ENCODE measurements at regions not wholly inside any gene's neighbourhood (a gene's known extent, or its start where the extent isn't known, plus 50 kb on each side); places are given as distances from the start of the nearest gene placed in this dataset.
"Not testable (repeated sequence)": the region's sequence is repeated elsewhere in the genome, so short reads cannot be mapped to it uniquely, and the experiment has no call there.

DNA sequence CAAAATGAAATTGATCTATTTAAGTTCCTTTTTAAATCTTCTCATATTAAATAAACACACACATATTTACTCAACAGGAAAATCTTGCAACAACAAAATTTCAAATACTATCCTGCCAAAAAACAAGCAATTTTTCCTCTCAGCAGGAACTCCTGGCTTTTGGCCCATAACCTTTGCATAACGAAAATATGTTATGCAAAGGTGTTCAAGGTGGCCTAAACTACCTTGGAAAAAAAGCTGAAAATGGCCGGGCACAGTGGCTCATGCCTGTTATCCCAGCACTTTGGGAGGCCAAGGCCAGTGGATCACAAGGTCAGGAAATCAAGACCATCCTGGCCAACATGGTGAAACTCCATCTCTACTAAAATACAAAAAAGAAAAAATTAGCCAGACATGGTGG is 424.3 kb upstream of the ZNF337 start:
- DNase-seq (ENCODE audit: low read depth), result not testable (repeated sequence)

- not testable (repeated sequence) for DNase-seq (ENCODE audit: low read depth)
Observed at GRCh38 chr20:26094498-26094897, 397.8 kb upstream of the ZNF337 start.

DNA sequence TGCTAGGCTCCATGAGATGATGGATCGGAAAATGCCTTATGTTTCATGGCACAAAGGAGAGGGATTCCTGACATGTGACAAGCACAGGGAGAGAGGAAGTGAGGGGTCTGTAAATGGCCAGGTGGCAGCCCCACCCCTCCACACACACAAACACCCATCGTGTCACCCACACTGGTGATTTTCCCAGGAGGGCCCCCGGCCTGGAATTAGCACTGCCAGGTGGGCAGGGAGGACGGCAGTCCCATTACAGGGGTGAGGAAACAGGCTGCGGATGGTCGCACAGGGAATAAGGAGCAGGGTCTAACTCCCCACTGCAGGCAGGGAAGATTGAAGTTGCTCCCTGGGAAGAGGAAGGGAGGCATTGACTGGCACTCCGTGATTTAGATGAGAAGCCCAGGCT is 395.3 kb upstream of the ZNF337 start:
- not testable (repeated sequence) for DNase-seq (ENCODE audit: low read depth)

DNA sequence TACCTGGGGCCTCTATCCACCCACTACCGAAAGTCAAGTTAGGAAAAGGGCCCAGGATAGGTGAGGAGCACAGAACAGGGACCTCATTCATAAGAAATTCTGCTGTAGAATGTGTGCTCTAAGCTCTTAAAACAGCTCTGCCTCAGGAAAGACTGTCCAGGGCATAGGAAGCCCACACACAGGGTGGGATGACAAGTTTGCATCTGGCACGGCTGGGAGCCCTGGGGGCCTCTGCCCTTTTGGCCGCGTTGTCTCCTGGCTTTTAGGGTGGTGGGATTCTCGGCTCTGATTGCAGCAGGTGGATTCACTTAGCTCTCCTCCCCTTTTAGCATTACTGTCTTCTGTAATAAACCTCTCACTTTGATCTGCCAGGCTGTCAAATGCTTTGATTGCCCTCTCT is 389.5 kb upstream of the ZNF337 start:
- not testable (repeated sequence) for DNase-seq (ENCODE audit: low read depth)

DNA sequence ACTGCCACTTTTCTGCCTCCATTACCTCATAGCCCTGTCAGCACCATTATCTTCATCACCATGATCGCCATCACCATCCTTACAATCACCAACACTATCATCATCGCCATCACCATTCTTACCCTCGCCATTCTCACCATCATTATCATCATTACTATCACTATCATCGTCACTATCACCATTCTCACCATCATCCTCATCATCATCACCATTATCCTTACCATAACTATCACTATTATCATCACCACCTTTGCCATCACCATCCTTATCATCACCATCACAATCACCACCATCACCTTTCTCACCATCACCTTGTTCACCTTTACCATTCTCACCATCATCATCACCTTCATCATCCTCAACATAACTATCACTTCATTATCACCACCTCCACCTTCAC is 377.3 kb upstream of the ZNF337 start:
- not testable (repeated sequence) for DNase-seq (ENCODE audit: low read depth)

- not testable (repeated sequence) for DNase-seq (ENCODE audit: low read depth)
Observed at GRCh38 chr20:26059324-26059723, 362.7 kb upstream of the ZNF337 start.

- DNase-seq (ENCODE audit: low read depth), result not testable (repeated sequence)
Observed at GRCh38 chr20:26058446-26058845, 361.8 kb upstream of the ZNF337 start.

GRCh38 chr20:26057135-26057752 is 360.6 kb upstream of the ZNF337 start:
- DNase-seq (ENCODE audit: low read depth), result not testable (repeated sequence)

- not testable (repeated sequence) for DNase-seq (ENCODE audit: low read depth)
Observed at GRCh38 chr20:26025792-26026191, 329.1 kb upstream of the ZNF337 start.

- not testable (repeated sequence) for DNase-seq (ENCODE audit: low read depth)
Observed at GRCh38 chr20:26010942-26011276, 314.3 kb upstream of the ZNF337 start.

- DNase-seq (ENCODE audit: low read depth), result not testable (repeated sequence)
Observed at GRCh38 chr20:26010224-26010941, 313.7 kb upstream of the ZNF337 start.

GRCh38 chr20:26009402-26010223 is 313.0 kb upstream of the ZNF337 start:
- DNase-seq (ENCODE audit: low read depth), result peak; percentile 33

- not testable (repeated sequence) for DNase-seq (ENCODE audit: low read depth)
Observed at GRCh38 chr20:26008026-26008425, 311.4 kb upstream of the ZNF337 start.

DNA sequence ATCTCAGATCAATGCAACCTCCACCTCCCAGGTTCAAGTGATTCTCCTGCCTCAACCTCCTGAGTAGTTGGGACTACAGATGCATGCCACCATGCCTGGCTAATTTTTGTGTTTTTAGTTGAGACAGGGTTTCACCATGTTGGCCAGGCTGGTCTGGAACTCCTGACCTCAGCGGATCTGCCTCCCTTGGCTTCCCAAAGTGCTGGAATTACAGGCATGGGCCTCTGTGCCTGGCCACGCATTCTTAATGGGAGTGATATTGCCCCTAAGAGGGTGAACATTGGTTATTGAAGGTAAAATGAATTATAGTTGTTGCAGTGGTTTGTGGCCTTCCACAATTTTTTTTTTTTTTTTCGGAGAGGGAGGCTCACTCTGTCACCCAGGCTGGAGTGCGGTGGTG is 309.5 kb upstream of the ZNF337 start:
- DNase-seq (ENCODE audit: low read depth), result not testable (repeated sequence)

- DNase-seq (ENCODE audit: low read depth), result not testable (repeated sequence)
Observed at GRCh38 chr20:26003959-26004358, 307.3 kb upstream of the ZNF337 start.

GRCh38 chr20:25997367-25998038 is 300.9 kb upstream of the ZNF337 start:
- DNase-seq (ENCODE audit: low read depth), result not testable (repeated sequence)

DNA sequence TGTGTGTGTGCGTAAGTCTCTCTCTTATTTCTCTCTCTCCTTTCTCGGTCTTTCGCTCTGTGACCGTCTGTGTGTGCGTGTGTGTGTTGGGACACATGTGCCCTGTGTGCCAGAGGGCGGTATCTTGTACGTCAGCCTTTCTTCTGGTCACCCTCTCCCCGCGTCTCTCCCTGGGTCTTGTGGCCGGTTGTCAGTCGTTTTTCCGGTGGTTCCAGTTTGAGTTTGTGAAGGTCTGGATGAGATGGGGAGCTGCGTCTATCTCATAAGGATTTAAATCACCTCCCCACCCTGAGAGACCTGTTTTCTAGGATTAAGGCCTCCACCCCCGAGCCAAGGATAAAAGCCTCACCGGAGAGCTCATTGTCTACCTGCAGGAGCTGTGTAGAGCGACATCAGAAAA is 295.5 kb upstream of the ZNF337 start:
- no peak for DNase-seq (ENCODE audit: low read depth)

- no peak for DNase-seq (ENCODE audit: low read depth)
Observed at GRCh38 chr20:25991756-25992130, 295.1 kb upstream of the ZNF337 start.

GRCh38 chr20:25991051-25991755 is 294.6 kb upstream of the ZNF337 start:
- DNase-seq (ENCODE audit: low read depth), result no peak

GRCh38 chr20:25989686-25990085 is 293.0 kb upstream of the ZNF337 start:
- DNase-seq (ENCODE audit: low read depth), result not testable (repeated sequence)

GRCh38 chr20:25989196-25989595 is 292.5 kb upstream of the ZNF337 start:
- no peak for DNase-seq (ENCODE audit: low read depth)
